Osteocyte (in vitro differentiated cells): ENCODE measurements at regions not wholly inside any gene's neighbourhood (a gene's known extent, or its start where the extent isn't known, plus 50 kb on each side); places are given as distances from the start of the nearest gene placed in this dataset.

ENCODE experiments used
- DNase-seq: peaks from one replicate; pipeline ENCODE4 v3.0.0; 2021; ENCODE audit warnings: mixed read lengths; ENCODE audit not compliant: unreplicated experiment; ENCODE audit errors: extremely low spot score
- H3K27ac Mint-ChIP-seq: one replicate; pipeline ENCODE4 v1.8.0; 2021; ENCODE audit warnings: mild to moderate bottlenecking, mixed read lengths; ENCODE audit not compliant: unreplicated experiment
- H3K27me3 Mint-ChIP-seq: one replicate; pipeline ENCODE4 v1.8.0; 2021; ENCODE audit warnings: mixed read lengths; ENCODE audit not compliant: unreplicated experiment
- H3K36me3 Mint-ChIP-seq: one replicate; pipeline ENCODE4 v1.8.0; 2021; ENCODE audit warnings: mixed read lengths; ENCODE audit not compliant: unreplicated experiment
- H3K4me1 Mint-ChIP-seq: one replicate; pipeline ENCODE4 v1.8.0; 2021; ENCODE audit warnings: mixed read lengths; ENCODE audit not compliant: unreplicated experiment
- H3K4me3 Mint-ChIP-seq: one replicate; pipeline ENCODE4 v1.8.0; 2021; ENCODE audit warnings: mild to moderate bottlenecking, moderate library complexity, mixed read lengths; ENCODE audit not compliant: unreplicated experiment
- H3K9me3 Mint-ChIP-seq: one replicate; pipeline ENCODE4 v1.8.0; 2021; ENCODE audit warnings: mixed read lengths; ENCODE audit not compliant: unreplicated experiment
- CTCF ChIP-seq: fragments of 200-600 bp; sonication (generic); IDR thresholded peaks from 2 replicates; pipeline ENCODE4 v1.5.0; 2021; ENCODE audit warnings: antibody characterized with exemption, mild to moderate bottlenecking, moderate library complexity

GRCh38 chr7:125256446-125256845, 326.8 kb upstream of the POT1 start:
- DNase-seq = no peak
- TF ChIP-seq CTCF = no peak
- Mint-ChIP-seq H3K27me3 (no peaks in the 10 kb centered on the region), H3K9me3 (no peaks in the 10 kb centered on the region), H3K4me3 (no peak overlapping the region), H3K27ac (no peak overlapping the region), H3K4me1 (peaks cover 23% of the 10 kb centered on the region), H3K36me3 (no peaks in the 10 kb centered on the region)

- Mint-ChIP-seq H3K4me3 (no peak overlapping the region), H3K36me3 (no peaks in the 10 kb centered on the region), H3K27ac (no peak overlapping the region)
Observed at GRCh38 chr7:125255810-125256209, 326.2 kb upstream of the POT1 start.

GRCh38 chr7:125254566-125254965, 324.9 kb upstream of the POT1 start:
- Mint-ChIP-seq H3K36me3 (no peaks in the 10 kb centered on the region), H3K27ac (no peak overlapping the region), H3K4me3 (no peak overlapping the region), H3K27me3 (no peaks in the 10 kb centered on the region), H3K4me1 (peaks cover 23% of the 10 kb centered on the region), H3K9me3 (no peaks in the 10 kb centered on the region)
- no peak for TF ChIP-seq CTCF
- no peak for DNase-seq

More at GRCh38 chr7:125255810-125256209, 326.2 kb upstream of the POT1 start:
- TF ChIP-seq CTCF = no peak
- no peaks in the 10 kb centered on the region for H3K27me3 Mint-ChIP-seq
- H3K4me1 Mint-ChIP-seq = peaks cover 23% of the 10 kb centered on the region
- DNase-seq = no peak
- no peaks in the 10 kb centered on the region for H3K9me3 Mint-ChIP-seq

- no peak for TF ChIP-seq CTCF
- Mint-ChIP-seq H3K27me3 (no peaks in the 10 kb centered on the region), H3K4me3 (no peak overlapping the region), H3K36me3 (no peaks in the 10 kb centered on the region), H3K27ac (no peak overlapping the region), H3K4me1 (peaks cover 23% of the 10 kb centered on the region), H3K9me3 (no peaks in the 10 kb centered on the region)
- no peak for DNase-seq
Observed at GRCh38 chr7:125253452-125254190, 324.0 kb upstream of the POT1 start.

GRCh38 chr7:125247514-125248098, 318.0 kb upstream of the POT1 start:
- TF ChIP-seq CTCF = no peak
- no peak overlapping the region for H3K27ac Mint-ChIP-seq
- H3K4me1 Mint-ChIP-seq = no peaks in the 10 kb centered on the region
- no peak for DNase-seq
- H3K4me3 Mint-ChIP-seq = no peak overlapping the region
- no peaks in the 10 kb centered on the region for H3K9me3 Mint-ChIP-seq
- no peaks in the 10 kb centered on the region for H3K36me3 Mint-ChIP-seq
- no peaks in the 10 kb centered on the region for H3K27me3 Mint-ChIP-seq
